NCI-H1048 (cell line): ENCODE measurements at regions not wholly inside any gene's neighbourhood (a gene's known extent, or its start where the extent isn't known, plus 50 kb on each side); places are given as distances from the start of the nearest gene placed in this dataset.
"Not testable (repeated sequence)": the region's sequence is repeated elsewhere in the genome, so short reads cannot be mapped to it uniquely, and the experiment has no call there.

Source experiments
- DNase-seq: peaks from one replicate; lab custom pipeline; 2025; lab: John Stamatoyannopoulos, UW

DNA sequence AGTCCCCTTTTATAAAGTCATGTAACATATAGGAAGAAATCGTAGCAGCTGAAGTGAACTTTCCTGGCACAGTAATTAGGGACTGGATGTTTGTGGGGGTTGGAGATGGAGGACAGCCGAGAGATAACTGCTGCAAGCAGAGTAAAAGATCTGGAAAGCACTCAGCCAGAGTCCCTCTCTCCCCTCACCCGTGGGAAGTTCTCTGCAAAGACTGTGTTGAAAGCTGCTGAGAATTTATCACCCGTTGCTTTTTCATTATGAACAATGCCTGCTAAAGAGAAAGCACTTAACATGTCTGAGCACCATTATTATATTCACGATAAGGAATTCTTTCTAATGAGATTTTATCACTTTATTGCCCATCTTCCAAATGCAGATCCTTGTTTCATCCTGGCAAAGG, 248.8 kb downstream of the SHOX2 start:
- no peak for DNase-seq

DNA sequence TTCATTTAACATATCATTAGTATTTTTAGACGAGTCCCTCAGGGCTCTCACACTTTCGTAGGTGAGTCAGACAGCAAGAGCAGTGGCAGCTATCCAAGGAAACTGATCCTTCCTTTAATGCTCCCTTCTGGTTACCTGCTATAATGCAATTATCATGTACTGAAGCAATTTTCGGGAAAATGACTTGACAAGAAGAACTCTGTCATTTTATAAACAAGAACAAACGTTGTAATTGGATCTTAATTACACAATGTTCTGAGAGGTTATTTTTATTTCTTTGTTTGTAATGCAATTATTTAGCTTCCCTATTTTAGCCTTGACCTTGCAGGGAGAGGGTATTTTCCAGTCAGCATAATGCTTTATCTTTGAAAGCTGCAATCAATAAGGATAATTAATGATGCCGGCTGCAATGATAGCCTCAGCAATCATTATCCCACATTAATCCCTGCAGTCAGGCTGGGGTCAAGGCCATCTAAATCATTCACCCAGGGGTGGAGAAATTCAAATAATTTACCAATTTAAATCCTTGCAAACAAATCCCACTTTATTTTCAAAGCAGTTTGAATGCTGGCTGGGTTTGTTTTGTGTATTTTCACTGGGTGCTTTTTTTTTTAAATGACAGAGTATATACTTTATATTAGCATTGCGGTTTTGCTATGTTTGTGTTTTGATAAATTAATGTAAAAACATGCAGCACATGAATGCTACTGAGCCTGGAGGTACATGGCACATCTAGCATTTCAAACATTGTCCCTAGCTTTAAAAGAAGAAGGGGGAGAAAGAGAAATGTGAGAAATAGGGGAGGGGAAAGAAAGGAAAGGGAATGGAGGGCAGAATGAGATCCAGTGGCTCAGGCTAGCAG, 249.9 kb downstream of the SHOX2 start:
- DNase-seq, result peak; percentile 49

GRCh38 chr3:157845839-157846238, 260.4 kb downstream of the SHOX2 start:
- not testable (repeated sequence) for DNase-seq

GRCh38 chr3:157844800-157845565, 261.2 kb downstream of the SHOX2 start:
- no peak for DNase-seq

GRCh38 chr3:157844216-157844615, 262.0 kb downstream of the SHOX2 start:
- DNase-seq, result no peak

GRCh38 chr3:157841029-157841428, 265.2 kb downstream of the SHOX2 start:
- DNase-seq, result no peak

- DNase-seq, result no peak
Measured at GRCh38 chr3:157840564-157840963, 265.7 kb downstream of the SHOX2 start.

- no peak for DNase-seq
Measured at GRCh38 chr3:157838457-157838856, 267.8 kb downstream of the SHOX2 start.

DNA sequence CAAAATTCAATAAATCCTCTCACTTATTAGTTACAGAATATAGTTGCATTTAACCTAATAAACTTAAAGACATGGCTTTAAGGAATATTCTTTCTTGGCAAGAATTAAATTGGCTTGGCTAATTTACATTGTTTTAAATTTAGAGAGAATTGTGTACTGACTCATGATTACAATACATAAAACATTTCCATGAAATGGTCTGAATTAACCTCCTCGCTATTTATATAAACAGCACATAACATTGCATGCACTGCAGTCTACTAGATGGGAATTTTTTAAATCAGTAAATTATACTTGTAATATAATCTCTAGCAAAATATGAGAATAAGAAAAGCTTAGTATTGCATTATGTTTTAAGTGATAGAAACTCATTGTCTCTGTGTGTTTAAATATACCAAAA, 268.9 kb downstream of the SHOX2 start:
- no peak for DNase-seq

DNA sequence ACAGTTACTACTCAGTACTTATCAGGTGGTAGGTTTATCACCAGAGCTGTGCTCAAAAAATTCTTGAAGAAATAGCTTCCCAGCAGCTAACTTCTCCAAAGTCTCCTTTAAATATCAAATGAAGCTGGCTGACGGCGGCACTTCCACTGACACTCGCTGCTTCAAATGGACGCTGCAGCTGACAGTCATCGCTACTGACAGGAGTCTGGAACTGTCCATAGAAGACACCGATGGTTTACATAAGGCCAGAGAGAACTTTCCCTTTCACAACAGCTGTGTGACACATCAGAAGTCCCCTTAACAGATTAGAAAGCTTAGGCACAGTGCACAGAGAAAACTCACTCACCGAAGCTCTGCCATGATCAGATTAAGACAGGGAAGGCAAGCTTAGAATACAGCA, 270.2 kb downstream of the SHOX2 start:
- DNase-seq, result no peak

DNA sequence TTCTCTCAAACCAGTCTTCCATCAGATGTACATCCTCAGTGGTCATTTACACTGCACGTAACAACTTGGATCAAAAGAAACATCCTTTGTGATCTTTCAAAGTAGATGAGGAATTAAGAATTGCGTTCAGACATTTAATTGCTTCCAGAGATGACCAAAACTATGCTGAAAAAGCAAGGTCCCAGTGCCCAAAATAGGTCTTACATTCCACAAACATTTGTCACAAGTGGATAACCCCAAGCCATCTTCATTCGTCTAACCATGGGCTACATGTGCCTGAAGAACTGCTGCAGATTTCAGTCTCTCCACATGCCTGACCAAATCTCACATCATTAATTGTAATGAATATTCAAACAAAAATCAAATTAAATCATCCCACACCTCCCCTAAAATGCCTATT, 273.6 kb downstream of the SHOX2 start:
- DNase-seq, result no peak

DNA sequence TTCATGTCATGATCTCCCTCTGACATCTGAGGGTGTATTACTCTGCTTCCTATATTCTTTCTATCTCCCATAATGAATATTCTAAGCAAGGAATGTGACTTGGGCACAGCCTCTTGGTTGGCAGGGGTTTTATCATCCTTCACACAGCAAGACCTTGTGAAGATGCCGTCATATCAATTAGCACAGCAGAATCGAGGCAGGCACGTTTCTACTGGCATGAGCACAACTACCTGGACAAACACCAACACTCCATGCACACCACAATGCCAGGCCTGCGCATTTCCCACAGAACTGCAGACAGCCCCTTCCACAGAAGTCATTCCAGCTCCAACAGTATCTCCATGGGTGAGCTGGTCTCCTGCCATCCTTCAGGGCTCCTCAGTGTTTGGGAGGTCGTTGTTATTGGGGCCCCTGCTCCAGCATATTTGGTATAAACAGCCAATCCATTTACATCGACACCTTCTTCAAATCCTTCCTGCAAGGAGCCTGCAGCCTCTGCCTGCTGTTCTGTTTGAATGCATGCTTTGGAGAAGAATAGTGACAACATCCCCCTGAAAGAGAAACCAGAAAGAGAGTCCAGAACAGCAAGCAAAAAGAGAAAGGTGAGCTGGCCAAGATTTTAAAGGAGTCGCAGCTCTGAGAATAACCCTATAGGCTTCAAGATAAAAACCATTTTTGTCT, 275.5 kb downstream of the SHOX2 start:
- DNase-seq, result no peak

GRCh38 chr3:157829786-157830185, 276.4 kb downstream of the SHOX2 start:
- no peak for DNase-seq

- no peak for DNase-seq
Measured at GRCh38 chr3:157824281-157824680, 281.9 kb downstream of the SHOX2 start.

DNA sequence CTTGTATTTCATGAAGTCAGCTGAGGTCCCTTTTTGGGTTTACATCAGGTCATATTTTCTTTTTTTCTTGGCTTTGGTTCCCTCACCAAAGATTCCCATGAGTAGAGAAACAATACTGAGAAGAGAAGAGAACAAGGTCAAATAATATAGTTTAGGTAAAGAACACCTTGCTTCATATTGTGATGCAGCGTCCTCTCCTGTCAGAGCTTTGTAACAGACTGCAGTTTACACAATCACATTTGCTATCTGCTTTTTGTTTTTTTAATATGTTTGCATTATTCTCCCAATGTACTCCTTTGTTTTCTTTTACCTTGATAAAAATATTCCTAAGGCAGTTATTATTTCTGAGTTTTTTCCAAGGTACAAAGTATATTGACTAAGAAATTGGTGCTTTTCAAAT, 283.2 kb downstream of the SHOX2 start:
- no peak for DNase-seq

- DNase-seq, result no peak
Measured at GRCh38 chr3:157820157-157820517, 286.1 kb downstream of the SHOX2 start.

- DNase-seq, result no peak
Measured at GRCh38 chr3:157819270-157820156, 286.7 kb downstream of the SHOX2 start.

DNA sequence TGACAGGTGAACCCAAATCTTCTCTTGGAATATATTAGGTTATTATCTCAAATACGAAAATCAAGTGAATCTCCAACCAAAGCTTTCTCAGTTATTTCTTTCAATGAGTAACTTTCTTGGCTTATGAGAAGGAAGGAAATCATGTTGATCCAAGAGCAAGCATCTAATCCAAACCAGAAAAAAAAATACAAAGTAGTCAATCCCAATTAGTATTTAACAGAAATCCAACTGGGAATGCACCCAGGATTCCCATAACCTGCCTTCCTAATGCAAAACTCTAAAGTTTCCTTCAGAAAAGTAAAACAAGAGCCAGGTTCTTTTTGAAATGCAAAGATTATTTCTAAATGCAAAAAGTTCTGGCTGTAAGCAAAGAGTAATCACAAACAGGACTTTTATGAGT, 289.3 kb downstream of the SHOX2 start:
- no peak for DNase-seq

DNA sequence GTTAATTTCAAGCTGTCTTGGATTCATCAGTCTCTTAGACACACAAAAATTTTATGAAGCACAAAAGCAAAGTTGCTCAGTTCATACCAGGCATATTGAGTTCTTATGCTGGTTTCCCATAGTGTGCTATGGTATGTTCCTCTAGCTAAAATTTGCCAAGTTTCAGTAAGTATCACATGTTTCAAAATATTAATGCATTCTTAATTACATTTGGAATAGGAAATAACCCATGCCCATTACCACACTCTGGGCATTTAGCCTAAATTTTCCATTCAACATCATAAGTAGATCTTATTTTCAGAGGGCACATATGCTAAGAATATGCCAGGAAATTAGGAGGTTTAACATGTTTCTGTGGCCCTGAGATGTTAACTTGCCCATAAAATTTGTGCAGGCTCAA, 289.9 kb downstream of the SHOX2 start:
- no peak for DNase-seq

DNA sequence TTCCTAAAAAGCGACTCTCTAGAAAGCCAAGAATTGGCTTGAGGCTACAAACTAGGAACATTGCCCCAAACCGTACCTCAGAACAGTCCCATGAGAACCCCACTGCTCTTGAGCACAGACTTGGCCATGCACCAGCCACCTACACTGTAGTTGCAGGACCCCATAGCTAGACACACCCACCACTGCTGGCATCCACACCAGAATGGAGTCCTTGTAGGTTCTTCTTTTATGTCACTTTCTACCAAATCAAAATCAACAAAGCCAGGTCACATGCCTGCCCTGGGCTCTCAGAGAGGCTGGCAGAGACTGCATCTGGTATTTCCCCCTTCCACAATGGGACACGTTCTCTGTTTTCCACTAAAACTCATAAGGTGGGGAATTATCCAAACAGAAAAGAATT, 290.5 kb downstream of the SHOX2 start:
- DNase-seq, result no peak

GRCh38 chr3:157810924-157811718, 295.1 kb downstream of the SHOX2 start:
- no peak for DNase-seq
